Lower leg skin (tissue), 4 donors: ENCODE measurements at regions not wholly inside any gene's neighbourhood (a gene's known extent, or its start where the extent isn't known, plus 50 kb on each side); places are given as distances from the start of the nearest gene placed in this dataset.

Experiments
- DNase-seq, 2 donors: peaks; one replicate each; pipeline ENCODE4 v3.0.0-alpha.2; 2019; ENCODE audit warnings: low spot score in 2 of 2
- H3K4me3 ChIP-seq: fragments of 200-600 bp; sonication (generic); 2 replicates; pipeline ENCODE4 v1.5.1; 2017; ENCODE audit warnings: mild to moderate bottlenecking, low read depth; ENCODE audit not compliant: poor library complexity, severe bottlenecking
- POLR2A ChIP-seq, 2 donors: fragments of 450-650 bp; IDR thresholded peaks; one replicate each; pipeline ENCODE4 v1.6.1; 2016 to 2017; ENCODE audit warnings: antibody characterized with exemption in 2 of 2, mild to moderate bottlenecking in 1 of 2, moderate library complexity in 1 of 2
- WGBS, 2 donors: methylation state at CpG; one replicate each; pipeline ENCODE4 v1.1.5; 2018; 5-methylcytosine and 5-hydroxymethylcytosine counted together
- intact Hi-C: fragments of 100-400 bp; cut with DNase I; formaldehyde crosslinking; loops from one replicate; pipeline ENCODE4 v1.15.0; 2023; ENCODE audit warnings: low total_unique reads
- TF ChIP-seq, protein P1 (sequence below), 3 donors: fragments of 450-650 bp; IDR thresholded peaks; one replicate each; pipeline ENCODE4 v1.5.1; 2016; ENCODE audit warnings: antibody characterized with exemption in 3 of 3, mild to moderate bottlenecking in 3 of 3, moderate library complexity in 2 of 3

DNA sequence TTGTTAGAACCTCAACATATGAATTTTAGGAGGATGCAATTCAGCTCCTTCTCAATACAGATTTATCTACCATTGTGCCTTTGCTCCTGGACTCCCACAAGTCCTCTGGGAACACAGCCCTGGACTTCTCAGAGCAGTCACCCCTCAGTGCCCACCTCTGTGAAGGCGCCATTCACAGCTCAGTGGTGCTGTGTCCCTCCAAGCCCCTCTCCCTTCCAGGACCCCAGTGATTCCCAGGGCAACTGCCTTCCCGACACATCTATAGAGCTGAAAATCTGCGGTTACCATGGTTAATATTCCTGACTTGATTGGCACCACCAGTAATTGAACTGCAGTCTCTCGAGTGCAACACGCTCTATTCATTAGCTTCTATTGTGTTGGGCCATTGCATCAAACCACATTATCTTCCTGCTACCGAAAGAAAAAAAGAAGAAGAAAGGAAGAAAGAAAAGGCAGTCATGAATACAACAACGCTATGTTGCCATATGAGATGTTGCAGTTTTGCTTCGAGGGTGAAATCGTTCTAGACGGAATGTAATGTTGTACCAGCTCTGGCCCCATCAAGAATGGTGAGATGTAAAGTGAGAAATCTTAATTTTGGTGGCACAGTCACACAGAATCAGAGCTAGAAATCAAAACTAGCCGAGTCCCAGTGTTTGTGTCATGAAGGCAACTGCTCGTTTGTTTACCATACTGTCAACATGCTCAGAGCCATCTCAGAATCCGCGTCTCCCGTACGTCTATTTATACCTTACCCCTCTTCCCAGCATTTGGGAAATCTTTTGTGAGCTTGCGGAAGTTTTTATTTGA, 524.0 kb upstream of the ID2 start:
- no peak for DNase-seq
- no peak for TF ChIP-seq POLR2A (IDR thresholded peaks at IDR 0.05)
- TF ChIP-seq, protein P1, sequence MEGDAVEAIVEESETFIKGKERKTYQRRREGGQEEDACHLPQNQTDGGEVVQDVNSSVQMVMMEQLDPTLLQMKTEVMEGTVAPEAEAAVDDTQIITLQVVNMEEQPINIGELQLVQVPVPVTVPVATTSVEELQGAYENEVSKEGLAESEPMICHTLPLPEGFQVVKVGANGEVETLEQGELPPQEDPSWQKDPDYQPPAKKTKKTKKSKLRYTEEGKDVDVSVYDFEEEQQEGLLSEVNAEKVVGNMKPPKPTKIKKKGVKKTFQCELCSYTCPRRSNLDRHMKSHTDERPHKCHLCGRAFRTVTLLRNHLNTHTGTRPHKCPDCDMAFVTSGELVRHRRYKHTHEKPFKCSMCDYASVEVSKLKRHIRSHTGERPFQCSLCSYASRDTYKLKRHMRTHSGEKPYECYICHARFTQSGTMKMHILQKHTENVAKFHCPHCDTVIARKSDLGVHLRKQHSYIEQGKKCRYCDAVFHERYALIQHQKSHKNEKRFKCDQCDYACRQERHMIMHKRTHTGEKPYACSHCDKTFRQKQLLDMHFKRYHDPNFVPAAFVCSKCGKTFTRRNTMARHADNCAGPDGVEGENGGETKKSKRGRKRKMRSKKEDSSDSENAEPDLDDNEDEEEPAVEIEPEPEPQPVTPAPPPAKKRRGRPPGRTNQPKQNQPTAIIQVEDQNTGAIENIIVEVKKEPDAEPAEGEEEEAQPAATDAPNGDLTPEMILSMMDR (IDR thresholded peaks at IDR 0.05): no peak
- 93 to 95% methylated on average over 17 of the region's 17 CpGs for WGBS, 2 donors
- intact Hi-C loops: no loop called here
- H3K4me3 ChIP-seq: no peak overlapping the region

DNA sequence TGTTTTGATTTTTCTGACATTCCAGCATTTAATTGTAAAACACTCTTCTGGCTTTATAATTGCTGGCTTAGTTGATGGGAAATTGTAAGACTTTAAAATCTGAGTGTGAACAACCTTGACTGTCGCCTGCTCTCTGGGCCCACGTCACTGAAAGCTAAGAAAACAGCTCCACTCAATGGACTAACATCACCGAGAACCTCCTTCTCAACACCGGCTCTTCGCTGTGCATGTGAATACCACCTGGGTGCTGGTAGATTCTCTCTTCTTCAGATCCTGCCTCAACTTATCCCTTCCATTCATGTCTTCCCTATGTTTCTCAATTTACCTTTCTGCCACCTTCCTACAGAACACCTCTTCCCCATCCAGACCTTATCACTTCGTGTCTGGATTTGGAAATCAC, 523.1 kb upstream of the ID2 start:
- 88% methylated on average over 6 of the region's 6 CpGs for WGBS, 2 donors
- no peak for DNase-seq
- no peak overlapping the region for H3K4me3 ChIP-seq
- no peak for TF ChIP-seq POLR2A (IDR thresholded peaks at IDR 0.05)
- TF ChIP-seq, protein P1 (IDR thresholded peaks at IDR 0.05): no peak
- intact Hi-C loops: no loop called here

DNA sequence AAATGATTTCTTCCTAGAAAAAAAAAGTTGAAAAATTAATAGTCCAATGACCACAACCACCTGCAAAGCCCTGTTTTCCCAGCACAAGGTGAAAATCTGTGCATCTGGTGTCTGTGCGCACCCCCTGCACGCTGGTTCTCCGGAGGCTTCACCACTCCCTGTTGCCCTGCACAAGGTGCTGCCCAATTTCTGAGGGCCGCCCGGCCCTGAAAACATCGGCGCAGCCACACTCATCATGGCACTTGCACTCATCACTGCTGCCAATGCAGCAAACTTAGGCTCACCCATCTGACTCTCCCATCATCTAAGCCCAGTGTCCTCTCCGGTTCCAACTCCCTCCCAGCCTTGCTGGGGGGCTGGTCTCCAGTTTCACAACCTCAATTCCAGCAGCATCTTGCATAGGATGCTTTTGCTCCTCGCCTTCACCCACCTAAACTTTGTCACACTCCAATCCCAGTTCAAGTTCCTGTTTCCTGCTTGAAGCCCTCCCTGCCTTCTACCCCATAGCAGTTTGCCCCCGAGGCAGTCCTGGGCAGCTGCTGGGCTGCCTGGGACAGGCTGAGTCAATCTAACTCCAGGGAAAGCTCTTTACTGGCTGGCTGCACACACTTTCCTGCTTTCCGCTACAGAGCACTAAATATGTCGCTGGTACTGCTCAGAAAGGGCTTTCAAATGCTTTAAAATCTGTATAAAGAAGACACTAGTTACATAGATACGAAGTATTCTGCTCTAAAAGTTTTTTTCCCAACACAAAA, 522.5 kb upstream of the ID2 start:
- intact Hi-C loops: no loop called here
- WGBS, 2 donors: 81 to 84% methylated on average over 13 of the region's 13 CpGs
- no peak for TF ChIP-seq POLR2A (IDR thresholded peaks at IDR 0.05)
- TF ChIP-seq, protein P1 (IDR thresholded peaks at IDR 0.05): no peak
- H3K4me3 ChIP-seq: no peak overlapping the region
- no peak for DNase-seq

DNA sequence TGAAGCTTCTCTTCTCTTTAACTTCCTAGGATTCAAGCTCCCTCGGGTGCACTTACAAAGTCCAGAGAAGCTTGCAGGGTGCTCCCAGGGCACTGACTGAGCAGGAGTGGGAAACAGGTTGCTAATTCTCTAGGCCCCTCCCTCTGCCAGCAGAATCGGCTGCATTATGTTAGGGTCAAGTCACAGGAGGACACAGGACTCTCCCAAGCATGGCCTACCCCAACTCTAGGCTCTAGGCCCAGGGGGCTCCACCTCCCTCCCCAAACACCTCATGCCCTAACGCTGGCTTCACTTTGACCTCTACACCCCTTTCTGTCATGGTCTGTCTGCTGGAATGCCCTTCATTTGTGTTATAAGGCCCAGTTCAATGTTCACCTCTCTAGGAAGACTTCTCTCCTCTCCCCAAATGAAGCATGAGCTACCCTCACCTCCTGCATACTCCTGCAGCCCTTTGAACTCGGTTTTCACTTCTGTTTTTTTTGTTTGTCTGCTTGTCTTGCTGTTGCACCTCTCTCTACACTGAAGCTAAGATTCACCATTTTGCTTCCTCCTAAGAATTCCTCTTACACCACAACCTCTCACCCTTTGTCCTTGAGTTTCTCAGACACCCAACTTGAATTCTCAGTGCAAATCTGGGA, 521.8 kb upstream of the ID2 start:
- DNase-seq: no peak
- 70 to 74% methylated on average over 4 of the region's 4 CpGs for WGBS, 2 donors
- no peak overlapping the region for H3K4me3 ChIP-seq
- intact Hi-C loops: no loop called here
- no peak for TF ChIP-seq POLR2A (IDR thresholded peaks at IDR 0.05)
- TF ChIP-seq, protein P1 (IDR thresholded peaks at IDR 0.05): no peak

DNA sequence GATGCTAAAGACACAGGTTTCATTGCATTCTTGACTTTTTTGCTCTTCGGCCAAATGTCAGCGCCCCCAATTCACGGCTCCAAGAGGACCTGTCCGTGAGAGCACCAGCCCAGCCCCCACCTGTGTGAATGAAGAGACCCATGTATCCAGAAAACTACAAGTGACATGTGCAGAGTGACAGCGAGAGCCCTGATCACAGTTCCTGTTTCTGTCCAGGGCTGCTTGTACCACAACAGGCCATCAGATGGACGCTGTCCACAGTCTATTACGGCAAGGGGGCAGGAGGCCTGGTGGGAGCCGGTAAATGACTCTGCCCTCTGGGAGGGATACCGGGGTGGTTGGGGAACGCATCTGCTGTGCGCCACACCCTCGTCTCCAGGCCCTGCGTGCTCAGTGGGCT, 520.9 kb upstream of the ID2 start:
- no peak for TF ChIP-seq POLR2A (IDR thresholded peaks at IDR 0.05)
- TF ChIP-seq, protein P1 (IDR thresholded peaks at IDR 0.05): no peak
- no peak overlapping the region for H3K4me3 ChIP-seq
- intact Hi-C loops: no loop called here
- 95% methylated on average over 13 of the region's 13 CpGs for WGBS, 2 donors
- DNase-seq: no peak
